ENCODE measurements at regions not wholly inside any gene's neighbourhood (a gene's known extent, or its start where the extent isn't known, plus 50 kb on each side); places are given as distances from the start of the nearest gene placed in this dataset.

GRCh38 chr10:130901311-130902165 is 410.0 kb downstream of the TCERG1L start:
- no peak for DNase-seq (ENCODE audit: low read depth in 2 of 2)

- no peak for DNase-seq (ENCODE audit: low read depth in 2 of 2)
Measured at GRCh38 chr10:130902471-130902870, 409.1 kb downstream of the TCERG1L start.

GRCh38 chr10:130902929-130903328 is 408.6 kb downstream of the TCERG1L start:
- DNase-seq (ENCODE audit: low read depth in 2 of 2) = no peak

- no peak for DNase-seq (ENCODE audit: low read depth in 2 of 2)
Measured at GRCh38 chr10:130904676-130905075, 406.8 kb downstream of the TCERG1L start.

DNA sequence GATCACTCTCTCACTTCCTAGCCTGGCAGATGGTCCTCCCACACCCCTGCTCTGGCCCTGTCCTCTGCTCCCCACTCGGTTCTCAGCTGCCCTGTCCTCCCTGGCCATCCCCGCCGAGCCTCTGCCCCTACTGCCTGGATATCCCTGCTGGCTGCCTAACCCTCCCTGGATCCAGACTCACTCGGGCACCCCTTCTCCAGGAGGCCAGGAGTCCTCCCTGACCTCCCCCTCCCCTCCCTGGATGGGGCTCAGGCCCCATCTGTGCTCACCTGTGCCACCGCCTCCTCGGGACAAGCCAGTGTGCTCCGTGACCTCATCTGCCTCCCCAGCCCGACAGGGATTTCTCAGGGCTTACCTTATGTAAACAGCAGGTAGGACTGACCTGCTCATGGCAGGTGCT is 406.1 kb downstream of the TCERG1L start:
- DNase-seq (ENCODE audit: low read depth in 2 of 2) = no peak

- DNase-seq (ENCODE audit: low read depth in 2 of 2) = no peak
Measured at GRCh38 chr10:130905921-130906320, 405.6 kb downstream of the TCERG1L start.

GRCh38 chr10:130910848-130911247 is 400.7 kb downstream of the TCERG1L start:
- DNase-seq (ENCODE audit: low read depth in 2 of 2) = no peak

DNA sequence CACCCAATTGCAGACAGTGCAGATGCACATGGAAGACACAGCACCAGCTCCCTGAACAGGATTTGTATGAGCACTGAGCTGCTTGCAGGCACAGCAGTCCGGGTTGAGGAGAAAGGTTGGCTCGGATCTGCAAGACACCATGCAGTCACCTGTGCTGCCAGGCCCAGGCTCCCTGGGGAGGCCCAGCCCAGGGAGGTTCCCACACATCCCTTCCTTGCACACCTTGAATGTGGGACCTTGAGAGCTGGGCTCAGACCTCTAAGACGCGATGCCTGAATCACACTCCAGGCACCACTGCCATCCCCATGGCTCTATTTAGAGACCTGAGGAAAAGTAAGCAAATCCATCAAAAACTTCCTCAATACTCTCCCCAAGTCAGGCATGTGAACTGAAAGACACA is 397.7 kb downstream of the TCERG1L start:
- DNase-seq (ENCODE audit: low read depth in 2 of 2) = no peak

DNA sequence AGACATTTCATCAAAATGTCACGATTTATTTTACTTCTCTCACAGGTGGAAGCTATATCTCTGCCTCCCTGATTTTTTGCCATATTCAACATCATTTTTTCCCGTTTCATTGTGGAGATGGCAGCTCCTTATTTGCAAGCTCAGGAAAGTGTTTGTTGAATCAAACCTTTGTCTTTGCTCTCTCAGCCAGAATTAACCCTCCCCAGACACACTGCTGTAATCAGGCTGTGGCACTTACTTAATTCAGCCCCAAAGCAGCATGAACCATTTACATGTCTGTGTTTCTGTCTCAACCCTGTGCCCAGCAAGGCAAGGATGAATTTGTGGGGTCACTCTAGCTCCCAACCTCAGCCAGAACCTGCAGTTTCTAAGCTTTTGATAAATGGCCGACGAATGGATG is 397.2 kb downstream of the TCERG1L start:
- DNase-seq (ENCODE audit: low read depth in 2 of 2) = no peak

DNA sequence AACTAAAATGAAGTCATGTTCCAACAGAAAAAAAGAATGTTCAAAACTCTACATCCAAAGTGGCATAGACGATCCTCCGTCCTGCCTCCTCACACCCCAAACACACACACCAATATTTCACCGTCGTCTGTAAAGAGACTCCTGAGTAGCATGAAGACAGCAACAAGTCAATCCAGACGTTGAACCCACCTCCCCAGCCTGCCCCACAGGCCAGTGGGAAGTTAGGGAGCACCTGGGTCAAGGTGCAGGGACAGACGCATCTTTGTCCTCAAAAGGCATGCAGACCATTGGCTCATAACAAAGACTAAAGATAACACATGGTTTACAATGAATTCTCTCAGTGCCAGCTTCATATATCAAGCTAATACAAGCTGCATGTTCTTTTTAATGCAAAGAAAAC is 396.5 kb downstream of the TCERG1L start:
- no peak for DNase-seq (ENCODE audit: low read depth in 2 of 2)

DNA sequence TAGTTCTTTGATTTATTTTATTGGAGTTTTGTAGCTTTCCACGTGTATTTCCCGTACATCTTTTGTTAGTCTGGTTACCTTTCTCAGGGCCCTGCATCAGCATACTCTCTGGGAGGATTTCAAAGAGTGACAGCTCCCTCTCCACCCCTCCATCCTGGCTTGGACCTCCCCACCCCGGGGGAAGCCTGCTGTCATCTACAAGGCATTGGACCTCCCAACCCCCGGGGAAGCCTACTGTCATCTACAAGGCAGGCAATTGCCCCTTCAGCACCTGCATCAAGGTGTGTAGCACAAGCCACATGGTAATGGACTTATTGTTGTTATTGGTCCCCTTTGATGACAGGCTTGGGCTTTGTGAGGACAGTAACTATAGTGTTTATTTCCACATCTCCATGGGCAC is 390.1 kb downstream of the TCERG1L start:
- DNase-seq (ENCODE audit: low read depth in 2 of 2) = no peak

- no peak for DNase-seq (ENCODE audit: low read depth in 2 of 2)
Measured at GRCh38 chr10:130921911-130922440, 389.5 kb downstream of the TCERG1L start.

- no peak for DNase-seq (ENCODE audit: low read depth in 2 of 2)
Measured at GRCh38 chr10:130923596-130923995, 387.9 kb downstream of the TCERG1L start.

GRCh38 chr10:130924138-130924819 is 387.2 kb downstream of the TCERG1L start:
- DNase-seq (ENCODE audit: low read depth in 2 of 2) = no peak

- DNase-seq (ENCODE audit: low read depth in 2 of 2) = no peak
Measured at GRCh38 chr10:130926442-130926841, 385.1 kb downstream of the TCERG1L start.

DNA sequence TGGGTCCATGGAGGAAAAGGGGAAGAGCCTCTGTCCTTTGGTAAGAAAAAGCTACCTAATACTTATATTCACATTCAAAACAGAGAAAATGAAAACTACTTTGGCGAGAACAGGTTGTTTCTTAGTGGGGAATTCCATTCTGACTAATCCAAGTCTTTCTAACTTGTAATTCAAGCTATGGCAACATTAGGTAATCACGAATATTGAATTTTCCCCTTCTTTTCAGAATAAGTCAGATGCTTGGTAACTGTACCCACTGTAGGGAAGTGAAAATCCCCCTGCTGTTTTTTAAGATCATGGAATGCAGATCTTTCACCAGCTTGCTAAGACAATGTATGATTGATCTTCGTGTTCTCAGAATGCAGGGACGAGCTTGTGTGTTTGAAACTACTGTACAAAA is 384.4 kb downstream of the TCERG1L start:
- no peak for DNase-seq (ENCODE audit: low read depth in 2 of 2)

DNA sequence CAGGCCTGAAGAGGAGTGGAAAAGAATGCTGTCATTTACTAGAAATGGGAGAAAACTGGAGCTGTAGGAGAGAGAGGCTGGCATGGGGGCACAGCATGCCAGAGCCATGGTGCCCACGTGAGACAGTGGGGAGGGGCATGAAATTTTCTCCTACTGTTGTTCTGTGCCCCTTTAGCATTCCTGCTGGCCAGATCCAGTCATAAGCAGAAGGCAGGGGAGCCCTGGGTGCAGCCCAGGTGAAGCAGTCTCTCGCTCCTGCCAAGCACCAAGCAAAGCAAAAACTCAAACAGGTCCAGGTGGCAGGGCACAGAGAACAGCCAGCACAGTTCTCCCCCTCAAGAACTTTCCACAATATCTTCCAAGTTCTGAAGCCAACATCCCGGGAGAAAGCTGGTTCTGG is 383.2 kb downstream of the TCERG1L start:
- DNase-seq (ENCODE audit: low read depth in 2 of 2) = no peak

GRCh38 chr10:130929422-130930325 is 381.8 kb downstream of the TCERG1L start:
- no peak for DNase-seq (ENCODE audit: low read depth in 2 of 2)

DNA sequence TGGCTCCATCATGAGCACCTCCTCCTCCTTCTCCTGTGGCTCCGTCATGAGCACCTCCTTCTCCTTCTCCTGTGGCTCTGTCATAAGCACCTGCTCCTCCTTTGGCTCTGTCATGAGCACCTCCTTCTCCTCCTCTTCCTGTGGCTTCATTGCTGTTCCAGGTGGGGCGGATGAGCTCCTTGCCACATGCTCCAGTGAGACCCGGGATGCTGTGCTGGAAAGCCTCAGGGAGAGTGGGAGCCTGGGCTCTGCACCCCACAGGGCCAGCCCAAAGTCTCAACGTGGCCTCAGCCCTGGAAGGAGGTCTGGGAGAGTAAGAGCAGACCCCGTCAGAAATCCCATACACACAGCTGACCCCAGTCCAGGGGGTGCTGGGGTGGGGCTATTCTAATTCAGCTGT is 380.7 kb downstream of the TCERG1L start:
- DNase-seq (ENCODE audit: low read depth in 2 of 2) = no peak

- DNase-seq (ENCODE audit: low read depth in 2 of 2) = no peak
Measured at GRCh38 chr10:130931256-130931655, 380.3 kb downstream of the TCERG1L start.

DNA sequence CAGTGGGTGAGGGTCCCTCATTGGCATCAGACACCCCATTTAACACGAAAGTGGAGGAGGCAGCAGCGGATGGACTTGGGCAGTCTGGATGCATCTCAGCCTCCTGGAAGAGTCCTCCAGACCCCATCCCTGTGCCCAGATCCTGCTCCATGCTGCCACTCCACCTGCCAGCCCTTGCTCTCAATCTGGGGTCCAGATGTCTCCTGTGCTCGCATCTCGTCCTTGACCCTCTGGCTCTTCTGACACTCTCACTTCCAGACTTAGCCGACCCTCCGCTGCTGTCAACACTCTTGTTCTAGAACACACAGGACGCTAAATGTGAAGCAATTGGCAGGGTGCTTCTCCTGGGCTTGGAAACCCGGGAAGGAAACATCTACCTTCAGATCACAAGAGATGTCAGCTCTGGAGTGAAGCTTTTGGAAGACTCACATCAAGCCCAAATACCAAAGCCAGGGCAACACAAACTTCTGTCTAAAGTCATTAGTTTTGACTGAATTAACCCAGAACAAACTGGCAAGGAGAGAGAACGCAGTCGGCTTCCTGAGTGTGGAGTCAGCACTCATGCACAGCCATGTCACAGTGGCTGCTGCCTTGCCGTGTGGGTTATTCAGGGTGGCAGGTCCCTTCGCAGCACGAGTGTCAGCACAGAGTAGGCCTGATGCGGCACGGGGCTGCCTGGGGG is 379.1 kb downstream of the TCERG1L start:
- DNase-seq (ENCODE audit: low read depth in 2 of 2) = no peak

All from stimulated activated CD4-positive, alpha-beta T cell treated with anti-CD3 and anti-CD28 coated beads, Interleukin-4, amount 100 ng/mL, for 48 hours (primary cell).